ENCODE measurements at regions not wholly inside any gene's neighbourhood (a gene's known extent, or its start where the extent isn't known, plus 50 kb on each side); places are given as distances from the start of the nearest gene placed in this dataset.

DNA sequence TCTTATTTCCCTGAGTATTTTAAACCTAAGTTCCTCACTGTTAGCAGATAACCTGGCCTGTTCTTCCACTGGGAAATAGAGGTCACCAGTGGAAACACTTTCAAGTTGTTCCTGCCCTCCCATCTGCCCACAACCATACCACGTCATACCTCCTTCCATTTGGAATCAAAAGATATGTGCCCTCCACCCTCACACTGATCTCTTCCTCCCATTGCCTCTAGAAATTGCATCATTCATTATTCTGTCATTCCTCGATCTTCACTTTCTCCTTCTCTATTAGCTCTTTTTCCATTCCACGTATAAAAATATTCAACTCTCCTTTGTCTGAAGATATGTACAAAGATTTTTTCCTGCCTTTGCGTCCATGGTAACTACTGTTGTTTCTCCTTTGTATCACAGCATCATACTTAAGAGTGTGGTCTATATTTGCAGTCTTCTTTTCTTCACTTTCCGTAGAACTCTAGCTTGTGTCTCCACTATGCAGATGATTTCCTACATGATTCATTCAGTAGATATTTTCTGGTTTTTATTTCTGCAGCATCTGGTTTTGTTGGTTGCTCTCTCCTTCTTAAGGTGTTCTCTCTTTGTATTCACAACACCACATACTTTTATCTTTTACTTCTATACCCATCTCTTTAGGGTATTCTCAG lies 312.3 kb downstream of the REEP3 start:
- TF ChIP-seq POLR2AphosphoS5 (IDR thresholded peaks at IDR 0.05) (no peak), POLR2A (IDR thresholded peaks at IDR 0.05) (no peak)
- TF ChIP-seq, protein P1, sequence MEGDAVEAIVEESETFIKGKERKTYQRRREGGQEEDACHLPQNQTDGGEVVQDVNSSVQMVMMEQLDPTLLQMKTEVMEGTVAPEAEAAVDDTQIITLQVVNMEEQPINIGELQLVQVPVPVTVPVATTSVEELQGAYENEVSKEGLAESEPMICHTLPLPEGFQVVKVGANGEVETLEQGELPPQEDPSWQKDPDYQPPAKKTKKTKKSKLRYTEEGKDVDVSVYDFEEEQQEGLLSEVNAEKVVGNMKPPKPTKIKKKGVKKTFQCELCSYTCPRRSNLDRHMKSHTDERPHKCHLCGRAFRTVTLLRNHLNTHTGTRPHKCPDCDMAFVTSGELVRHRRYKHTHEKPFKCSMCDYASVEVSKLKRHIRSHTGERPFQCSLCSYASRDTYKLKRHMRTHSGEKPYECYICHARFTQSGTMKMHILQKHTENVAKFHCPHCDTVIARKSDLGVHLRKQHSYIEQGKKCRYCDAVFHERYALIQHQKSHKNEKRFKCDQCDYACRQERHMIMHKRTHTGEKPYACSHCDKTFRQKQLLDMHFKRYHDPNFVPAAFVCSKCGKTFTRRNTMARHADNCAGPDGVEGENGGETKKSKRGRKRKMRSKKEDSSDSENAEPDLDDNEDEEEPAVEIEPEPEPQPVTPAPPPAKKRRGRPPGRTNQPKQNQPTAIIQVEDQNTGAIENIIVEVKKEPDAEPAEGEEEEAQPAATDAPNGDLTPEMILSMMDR (IDR thresholded peaks at IDR 0.05) = no peak
